Neuron (in vitro differentiated cells): ENCODE measurements at regions not wholly inside any gene's neighbourhood (a gene's known extent, or its start where the extent isn't known, plus 50 kb on each side); places are given as distances from the start of the nearest gene placed in this dataset.
"Not testable (repeated sequence)": the region's sequence is repeated elsewhere in the genome, so short reads cannot be mapped to it uniquely, and the experiment has no call there.

Experiments
- H2AFZ ChIP-seq: one replicate; pipeline ENCODE4 v1.6.1; 2013; ENCODE audit warnings: low read depth, mild to moderate bottlenecking, inconsistent platforms, low read length, moderate library complexity
- H3K27me3 ChIP-seq: one replicate; pipeline ENCODE4 v1.6.1; 2013; ENCODE audit warnings: low read length; ENCODE audit not compliant: insufficient read depth
- H3K36me3 ChIP-seq: one replicate; pipeline ENCODE4 v1.6.1; 2013; ENCODE audit warnings: low read length; ENCODE audit not compliant: insufficient read depth
- H3K4me1 ChIP-seq: one replicate; pipeline ENCODE4 v1.6.1; 2013; ENCODE audit warnings: low read length; ENCODE audit not compliant: insufficient read depth
- H3K4me3 ChIP-seq: 2 replicates; pipeline ENCODE4 v1.5.1; 2013; ENCODE audit warnings: mild to moderate bottlenecking, low read length, moderate library complexity
- H3K9me3 ChIP-seq: one replicate; pipeline ENCODE4 v1.6.1; 2013; ENCODE audit warnings: low read length

GRCh38 chr17:30588798-30589247 lies 111.6 kb downstream of the GOSR1 start:
- Histone ChIP-seq H3K9me3 (no peaks in the 10 kb centered on the region), H3K4me1 (no peaks in the 10 kb centered on the region), H3K36me3 (no peaks in the 10 kb centered on the region), H3K27me3 (no peaks in the 10 kb centered on the region), H3K4me3 (no peak overlapping the region), H2AFZ (no peak overlapping the region)

- Histone ChIP-seq H3K27me3 (no peaks in the 10 kb centered on the region), H2AFZ (no peak overlapping the region), H3K4me3 (no peak overlapping the region), H3K9me3 (no peaks in the 10 kb centered on the region), H3K36me3 (no peaks in the 10 kb centered on the region), H3K4me1 (no peaks in the 10 kb centered on the region)
Measured at GRCh38 chr17:30586818-30587595, 109.8 kb downstream of the GOSR1 start.

GRCh38 chr17:30584810-30585209 lies 107.6 kb downstream of the GOSR1 start:
- Histone ChIP-seq H3K9me3 (no peaks in the 10 kb centered on the region), H2AFZ (no peak overlapping the region), H3K4me3 (no peak overlapping the region), H3K4me1 (no peaks in the 10 kb centered on the region), H3K36me3 (no peaks in the 10 kb centered on the region), H3K27me3 (no peaks in the 10 kb centered on the region)

- Histone ChIP-seq H3K36me3 (no peaks in the 10 kb centered on the region), H3K9me3 (no peaks in the 10 kb centered on the region), H3K27me3 (peaks cover 8% of the 10 kb centered on the region), H2AFZ (no peak overlapping the region), H3K4me1 (no peaks in the 10 kb centered on the region), H3K4me3 (no peak overlapping the region)
Measured at GRCh38 chr17:30580916-30581315, 103.7 kb downstream of the GOSR1 start.

GRCh38 chr17:30579610-30580315 lies 102.6 kb downstream of the GOSR1 start:
- Histone ChIP-seq H3K4me3 (no peak overlapping the region), H2AFZ (no peak overlapping the region), H3K9me3 (no peaks in the 10 kb centered on the region), H3K27me3 (peaks cover 8% of the 10 kb centered on the region), H3K4me1 (no peaks in the 10 kb centered on the region), H3K36me3 (no peaks in the 10 kb centered on the region)

- not testable (repeated sequence) for H3K4me1 ChIP-seq
Measured at GRCh38 chr17:30578015-30578717, 101.0 kb downstream of the GOSR1 start.

More at GRCh38 chr17:30578015-30578717, 101.0 kb downstream of the GOSR1 start:
- H3K9me3 ChIP-seq, H3K36me3 ChIP-seq, H3K27me3 ChIP-seq, H3K4me3 ChIP-seq, H2AFZ ChIP-seq: not testable (repeated sequence)
